Skeletal muscle tissue (tissue), 3 donors: ENCODE measurements at regions not wholly inside any gene's neighbourhood (a gene's known extent, or its start where the extent isn't known, plus 50 kb on each side); places are given as distances from the start of the nearest gene placed in this dataset.
"Not testable (repeated sequence)": the region's sequence is repeated elsewhere in the genome, so short reads cannot be mapped to it uniquely, and the experiment has no call there.

Experiments
- H3K27ac ChIP-seq: one replicate; pipeline ENCODE4 v1.7.0; 2013; ENCODE audit warnings: mild to moderate bottlenecking, low read depth, low read length, inconsistent platforms
- H3K27me3 ChIP-seq, 3 donors: one replicate each; pipeline ENCODE4 v1.7.0; 2013; ENCODE audit warnings: low read length in 3 of 3; ENCODE audit not compliant: control insufficient read depth in 3 of 3, insufficient read depth in 3 of 3
- H3K36me3 ChIP-seq, 3 donors: one replicate each; pipeline ENCODE4 v1.7.0; 2013; ENCODE audit warnings: low read length in 3 of 3; ENCODE audit not compliant: control insufficient read depth in 3 of 3, insufficient read depth in 3 of 3
- H3K4me1 ChIP-seq, 3 donors: one replicate each; pipeline ENCODE4 v1.7.0; 2013; ENCODE audit warnings: low read length in 3 of 3, mild to moderate bottlenecking in 3 of 3; ENCODE audit not compliant: control insufficient read depth in 3 of 3, insufficient read depth in 3 of 3
- H3K4me3 ChIP-seq, 3 donors: one replicate each; pipeline ENCODE4 v1.7.0; 2013; ENCODE audit warnings: low read length in 3 of 3
- H3K9ac ChIP-seq, 3 donors: one replicate each; pipeline ENCODE4 v1.7.0; 2013; ENCODE audit warnings: low read length in 3 of 3, mild to moderate bottlenecking in 3 of 3, moderate library complexity in 2 of 3, low read depth in 1 of 3
- H3K9me3 ChIP-seq, 3 donors: one replicate each; pipeline ENCODE4 v1.7.0; 2013; ENCODE audit warnings: low read length in 3 of 3; ENCODE audit not compliant: control insufficient read depth in 3 of 3
- donor health status: Osteomylitis.

DNA sequence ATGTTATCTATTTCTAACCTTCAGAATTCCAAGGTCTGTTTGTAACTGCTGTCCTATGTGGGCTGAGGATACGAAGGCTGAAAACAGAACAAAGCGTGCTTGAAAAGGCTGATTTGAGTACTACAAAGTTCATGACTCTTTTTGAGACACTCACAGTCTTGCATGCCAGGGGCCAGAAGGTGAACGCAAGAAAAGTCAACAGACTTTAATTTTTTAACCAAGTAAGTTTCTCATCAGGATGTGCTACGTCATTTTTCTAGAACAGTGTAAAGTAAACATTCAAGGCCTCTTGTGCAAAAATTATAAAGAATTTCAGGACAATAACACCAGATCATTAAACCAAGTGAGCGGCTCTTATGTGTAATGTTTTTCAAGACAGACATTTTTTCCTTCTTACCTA is 163.5 kb downstream of the COG6 start:
- H3K27me3 ChIP-seq: no peaks in the 10 kb centered on the region
- H3K9me3 ChIP-seq: no peaks in the 10 kb centered on the region
- H3K9ac ChIP-seq: no peak overlapping the region
- no peak overlapping the region for H3K27ac ChIP-seq
- no peaks in the 10 kb centered on the region for H3K36me3 ChIP-seq
- no peaks in the 10 kb centered on the region for H3K4me1 ChIP-seq
- no peak overlapping the region for H3K4me3 ChIP-seq

DNA sequence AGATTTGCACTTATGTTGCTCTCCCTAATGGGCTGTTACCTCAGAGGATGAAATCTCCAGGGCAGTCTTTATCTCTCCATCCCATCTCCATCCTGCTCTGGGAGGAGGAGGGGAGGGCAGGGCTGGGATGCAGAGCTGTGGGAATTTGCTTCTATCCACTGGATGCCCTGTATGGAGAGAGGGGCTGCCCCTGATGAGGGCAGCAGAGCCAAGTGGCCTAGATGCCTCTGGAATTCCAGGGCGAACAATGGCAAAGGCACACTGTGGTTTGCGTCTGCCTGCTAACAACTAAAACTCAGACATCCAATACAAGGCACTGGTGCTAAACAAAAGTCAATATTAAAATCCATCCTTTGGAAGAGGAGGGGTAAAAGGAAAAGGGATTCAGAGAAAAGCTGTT is 165.1 kb downstream of the COG6 start:
- H3K27me3 ChIP-seq: no peaks in the 10 kb centered on the region
- no peaks in the 10 kb centered on the region for H3K36me3 ChIP-seq
- H3K4me1 ChIP-seq: no peaks in the 10 kb centered on the region
- no peak overlapping the region for H3K4me3 ChIP-seq
- H3K27ac ChIP-seq: no peak overlapping the region
- H3K9me3 ChIP-seq: no peaks in the 10 kb centered on the region
- no peak overlapping the region for H3K9ac ChIP-seq

DNA sequence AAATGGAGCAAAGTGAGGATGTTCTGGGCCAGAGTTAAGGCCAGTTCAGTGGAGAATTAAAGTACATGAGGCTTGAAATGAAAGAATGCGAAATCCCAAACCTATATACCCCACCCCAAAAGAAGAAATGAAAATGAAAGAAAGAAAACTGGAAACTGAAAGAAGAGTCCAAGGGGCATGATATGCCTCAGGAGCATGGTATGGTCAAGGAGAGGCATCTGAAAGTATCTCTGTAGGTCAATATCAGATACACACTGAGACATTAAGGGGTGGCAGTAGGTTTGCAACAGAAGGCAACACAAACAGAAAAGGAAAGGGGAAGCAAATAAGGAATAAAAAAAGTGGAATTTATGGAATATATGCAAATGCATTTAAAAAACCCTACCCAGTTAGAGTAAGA is 166.5 kb downstream of the COG6 start:
- Histone ChIP-seq H3K4me1 (no peaks in the 10 kb centered on the region), H3K27me3 (no peaks in the 10 kb centered on the region), H3K4me3 (no peak overlapping the region), H3K9me3 (no peaks in the 10 kb centered on the region), H3K27ac (no peak overlapping the region), H3K9ac (no peak overlapping the region), H3K36me3 (no peaks in the 10 kb centered on the region)

DNA sequence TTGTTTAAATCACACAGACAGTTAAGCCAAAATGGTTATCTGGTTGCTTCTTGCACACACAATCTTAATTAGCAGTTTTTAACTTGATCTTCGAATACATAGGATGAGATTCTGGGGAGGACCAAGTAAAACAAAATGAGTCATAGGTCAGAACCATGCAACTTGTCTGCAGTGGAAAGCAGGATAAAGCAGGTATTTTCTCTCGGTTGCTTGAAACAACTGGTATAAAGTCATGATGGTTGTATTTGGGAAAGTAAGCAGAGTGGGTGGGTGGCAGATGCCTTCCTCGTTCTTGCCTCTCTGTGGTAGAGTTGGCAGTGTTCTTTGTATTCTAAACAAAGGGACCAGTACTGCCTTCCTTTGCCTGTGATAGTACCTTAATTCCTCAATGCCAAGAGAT is 167.0 kb downstream of the COG6 start:
- no peaks in the 10 kb centered on the region for H3K9me3 ChIP-seq
- no peaks in the 10 kb centered on the region for H3K36me3 ChIP-seq
- H3K4me1 ChIP-seq: no peaks in the 10 kb centered on the region
- no peak overlapping the region for H3K4me3 ChIP-seq
- no peak overlapping the region for H3K9ac ChIP-seq
- no peak overlapping the region for H3K27ac ChIP-seq
- no peaks in the 10 kb centered on the region for H3K27me3 ChIP-seq

DNA sequence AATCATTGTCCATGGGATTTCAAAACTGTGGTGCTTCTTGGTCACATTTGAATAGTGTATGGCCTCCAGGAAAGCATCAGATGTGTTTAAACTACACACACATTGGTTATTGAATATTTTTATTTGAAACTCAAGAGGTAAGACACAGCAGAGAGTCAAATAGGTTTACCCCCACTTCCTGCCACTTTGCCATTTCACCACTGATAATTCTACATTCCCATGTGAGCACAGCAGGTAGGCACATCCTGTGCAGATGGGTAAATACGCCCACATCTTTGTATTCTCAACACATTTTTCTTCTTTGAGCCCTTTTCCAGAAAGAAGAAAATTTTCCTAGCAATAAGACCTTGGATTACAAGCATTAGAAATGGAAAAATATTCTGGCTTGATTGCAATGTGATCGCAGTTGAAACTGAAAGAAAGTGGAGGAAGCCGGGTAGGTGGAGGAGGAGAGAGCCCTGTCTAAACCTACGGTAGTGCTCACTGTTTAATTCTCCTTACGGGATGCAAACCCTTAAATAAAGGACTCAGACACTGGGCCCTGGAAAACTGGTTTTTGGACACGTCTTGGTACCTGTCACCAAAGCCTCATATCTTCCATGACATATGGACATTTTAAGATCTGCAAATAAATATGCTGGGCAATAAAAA is 167.7 kb downstream of the COG6 start:
- Histone ChIP-seq H3K9me3 (no peaks in the 10 kb centered on the region), H3K27ac (no peak overlapping the region), H3K9ac (no peak overlapping the region), H3K4me3 (no peak overlapping the region), H3K4me1 (no peaks in the 10 kb centered on the region), H3K27me3 (no peaks in the 10 kb centered on the region), H3K36me3 (no peaks in the 10 kb centered on the region)

DNA sequence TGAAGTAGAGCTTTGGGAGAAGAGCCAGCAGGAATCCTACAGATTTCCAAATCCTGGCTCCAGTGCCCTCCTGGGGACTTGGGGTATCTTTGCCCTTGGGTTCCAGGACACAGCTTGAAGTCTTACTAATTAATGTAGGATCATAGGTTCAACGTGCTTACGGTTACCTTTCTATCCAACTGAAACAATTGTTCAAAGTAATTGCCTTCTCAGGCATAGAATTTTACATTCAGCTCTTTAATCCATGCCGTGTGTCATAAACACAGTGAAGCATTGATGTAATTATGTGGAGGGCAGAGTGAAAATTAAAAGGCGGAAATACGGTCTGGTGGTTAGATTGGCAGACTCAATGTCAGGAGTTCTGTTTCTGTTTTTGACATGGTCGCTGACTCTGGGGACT is 170.4 kb downstream of the COG6 start:
- no peaks in the 10 kb centered on the region for H3K9me3 ChIP-seq
- no peak overlapping the region for H3K27ac ChIP-seq
- H3K27me3 ChIP-seq: no peaks in the 10 kb centered on the region
- H3K4me3 ChIP-seq: no peak overlapping the region
- no peaks in the 10 kb centered on the region for H3K36me3 ChIP-seq
- no peak overlapping the region for H3K9ac ChIP-seq
- H3K4me1 ChIP-seq: no peaks in the 10 kb centered on the region

DNA sequence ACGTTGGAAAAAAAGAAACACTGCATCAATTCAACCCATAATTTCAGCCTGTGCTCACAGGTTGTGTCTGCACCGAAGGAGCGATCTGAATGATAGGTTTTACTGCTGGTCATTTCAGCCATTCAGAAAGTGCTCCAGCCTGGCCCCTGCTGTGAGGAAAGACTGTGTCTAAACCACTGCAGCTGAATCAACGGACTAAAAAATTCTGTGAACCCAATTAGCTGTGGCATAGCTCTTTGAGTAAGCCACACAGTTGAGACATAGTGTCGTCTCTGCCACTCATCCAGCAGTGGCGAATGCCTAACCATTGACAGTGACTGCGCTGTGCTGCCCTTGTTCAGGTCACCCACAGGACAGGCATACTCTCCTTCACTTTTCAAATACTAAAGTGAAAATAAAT is 179.8 kb downstream of the COG6 start:
- no peaks in the 10 kb centered on the region for H3K36me3 ChIP-seq
- H3K9ac ChIP-seq: no peak overlapping the region
- no peak overlapping the region for H3K27ac ChIP-seq
- no peaks in the 10 kb centered on the region for H3K9me3 ChIP-seq
- H3K4me1 ChIP-seq: no peaks in the 10 kb centered on the region
- H3K4me3 ChIP-seq: no peak overlapping the region
- H3K27me3 ChIP-seq: no peaks in the 10 kb centered on the region

DNA sequence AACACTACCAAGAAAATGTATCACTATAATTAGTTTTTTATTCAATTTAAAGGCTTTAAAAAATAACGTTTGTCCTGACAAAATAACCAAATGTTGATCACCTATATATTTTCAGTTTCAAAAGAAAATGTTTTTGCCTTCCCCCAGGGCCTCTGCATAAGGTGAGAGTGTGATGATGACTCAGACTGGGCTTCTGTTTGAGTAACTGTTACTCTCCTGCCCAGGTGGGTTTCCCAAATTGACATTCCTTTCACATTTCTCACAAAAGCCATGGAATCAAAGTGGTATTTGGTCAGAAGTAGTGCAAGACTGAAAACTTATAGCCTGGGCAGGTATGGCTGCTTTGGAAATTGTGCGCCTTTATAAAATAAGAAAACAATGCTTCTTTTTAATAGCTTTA is 180.6 kb downstream of the COG6 start:
- no peaks in the 10 kb centered on the region for H3K4me1 ChIP-seq
- no peak overlapping the region for H3K4me3 ChIP-seq
- no peaks in the 10 kb centered on the region for H3K36me3 ChIP-seq
- H3K27me3 ChIP-seq: no peaks in the 10 kb centered on the region
- H3K9ac ChIP-seq: no peak overlapping the region
- no peak overlapping the region for H3K27ac ChIP-seq
- H3K9me3 ChIP-seq: no peaks in the 10 kb centered on the region

DNA sequence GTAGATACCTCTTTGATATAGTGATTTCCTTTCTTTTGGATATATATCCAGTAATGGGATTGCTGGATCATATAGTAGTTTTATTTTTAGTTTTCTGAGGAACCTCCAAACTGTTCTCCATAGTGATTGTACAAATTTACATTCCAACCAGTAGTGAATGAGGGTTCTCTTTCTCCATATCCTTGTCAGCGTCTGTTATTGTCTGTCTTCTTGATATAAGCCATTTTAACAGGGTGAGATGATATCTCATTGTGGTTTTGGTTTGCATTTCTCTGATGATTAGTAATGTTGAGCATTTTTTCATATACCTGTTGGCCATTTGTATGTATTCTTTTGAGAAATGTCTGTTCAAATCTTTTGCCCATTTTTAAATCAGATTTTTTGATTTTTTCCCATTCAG is 182.4 kb downstream of the COG6 start:
- not testable (repeated sequence) for H3K4me3 ChIP-seq, H3K9me3 ChIP-seq, H3K4me1 ChIP-seq, H3K36me3 ChIP-seq, H3K27me3 ChIP-seq, H3K27ac ChIP-seq, H3K9ac ChIP-seq

DNA sequence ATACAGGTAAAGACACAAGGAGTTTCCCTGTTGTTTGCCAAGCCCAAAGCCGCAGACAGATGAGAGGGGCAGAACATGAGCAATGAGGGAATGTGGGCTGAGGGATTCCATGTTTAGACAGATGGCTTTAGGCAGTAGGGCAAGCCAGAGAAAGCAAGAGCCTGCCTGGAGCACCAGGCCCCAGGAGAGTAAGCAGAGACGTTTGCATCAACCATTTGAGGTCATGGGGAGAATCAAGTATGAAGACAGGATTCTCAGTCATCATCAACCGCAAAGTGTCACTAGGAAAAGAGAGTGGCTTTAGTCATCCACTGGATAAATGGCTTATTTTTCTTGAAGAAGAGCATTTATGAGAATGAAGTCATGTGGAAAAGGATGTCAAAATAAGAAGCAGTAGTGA is 184.7 kb downstream of the COG6 start:
- H3K4me3 ChIP-seq: no peak overlapping the region

DNA sequence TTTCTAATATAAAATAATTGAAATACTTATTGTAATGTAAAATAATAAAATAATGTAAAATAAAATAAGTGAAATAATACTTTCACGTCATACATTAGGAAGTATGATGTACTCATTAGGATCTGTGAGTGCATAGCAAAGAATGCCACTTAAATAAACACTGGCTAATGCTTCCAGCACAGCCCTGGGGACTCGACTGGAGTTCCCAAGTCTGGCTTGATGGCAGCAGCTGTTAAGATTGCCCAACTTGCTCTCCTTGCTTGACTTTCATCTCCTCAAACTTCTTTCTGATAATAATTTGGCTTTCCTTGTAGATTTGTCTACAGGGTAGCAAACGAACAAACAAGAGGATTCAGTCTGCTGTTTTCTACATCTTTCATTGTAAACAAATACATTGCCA is 191.9 kb downstream of the COG6 start:
- no peak overlapping the region for H3K27ac ChIP-seq
- H3K27me3 ChIP-seq: no peaks in the 10 kb centered on the region
- H3K36me3 ChIP-seq: no peaks in the 10 kb centered on the region
- no peak overlapping the region for H3K4me3 ChIP-seq
- H3K4me1 ChIP-seq: no peaks in the 10 kb centered on the region
- H3K9me3 ChIP-seq: no peaks in the 10 kb centered on the region
- no peak overlapping the region for H3K9ac ChIP-seq

More for the DNA sequence above, 184.7 kb downstream of the COG6 start:
- Histone ChIP-seq H3K27ac (no peak overlapping the region), H3K9ac (no peak overlapping the region), H3K4me1 (no peaks in the 10 kb centered on the region), H3K27me3 (no peaks in the 10 kb centered on the region), H3K9me3 (no peaks in the 10 kb centered on the region), H3K36me3 (no peaks in the 10 kb centered on the region)
